NCI-H446 (cell line): ENCODE measurements at regions not wholly inside any gene's neighbourhood (a gene's known extent, or its start where the extent isn't known, plus 50 kb on each side); places are given as distances from the start of the nearest gene placed in this dataset.
"Not testable (repeated sequence)": the region's sequence is repeated elsewhere in the genome, so short reads cannot be mapped to it uniquely, and the experiment has no call there.

ENCODE experiments used
- DNase-seq, 2 experiments: peaks; one replicate each; lab custom pipeline; 2025; lab: John Stamatoyannopoulos, UW

GRCh38 chr10:44176311-44176710, 208.6 kb downstream of the CXCL12 start:
- no peak for DNase-seq

DNA sequence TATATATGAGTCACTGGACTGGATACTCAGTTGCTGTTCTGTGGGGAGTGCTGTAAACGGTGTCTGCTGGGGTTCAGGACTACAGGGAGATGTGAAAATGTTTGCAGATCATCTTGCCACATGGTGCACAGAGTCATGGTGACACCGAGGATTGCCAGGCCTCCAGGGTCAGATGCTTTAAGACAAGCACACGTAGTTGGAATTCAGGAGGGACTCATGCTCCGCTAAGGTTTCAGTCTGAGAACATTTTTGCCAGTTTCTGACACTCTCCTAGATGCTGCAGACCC, 211.3 kb downstream of the CXCL12 start:
- no peak for DNase-seq

- no peak for DNase-seq
These were observed 211.9 kb downstream of the CXCL12 start for GRCh38 chr10:44172883-44173607.

- DNase-seq = no peak
These were observed 213.1 kb downstream of the CXCL12 start for GRCh38 chr10:44171765-44172164.

DNA sequence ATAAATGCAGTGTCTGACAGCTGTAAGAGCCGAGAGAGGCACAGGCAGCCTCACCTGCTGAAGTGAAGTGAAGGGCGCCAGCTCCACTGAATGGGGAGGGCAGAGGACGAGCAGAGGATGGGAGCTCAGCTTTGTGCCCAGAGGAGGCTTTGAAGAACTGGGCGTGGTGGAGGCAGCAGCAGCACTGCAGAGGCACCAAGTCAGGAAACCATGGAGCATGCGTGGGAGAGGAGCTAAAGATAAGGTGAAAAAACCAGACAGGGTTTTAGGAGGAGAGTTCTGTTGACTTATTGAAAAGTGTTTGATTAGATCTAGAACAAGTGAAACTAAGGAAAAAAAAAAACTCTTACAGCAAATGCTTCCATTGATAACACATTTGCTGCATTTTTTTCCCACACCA, 216.4 kb downstream of the CXCL12 start:
- no peak for DNase-seq

DNA sequence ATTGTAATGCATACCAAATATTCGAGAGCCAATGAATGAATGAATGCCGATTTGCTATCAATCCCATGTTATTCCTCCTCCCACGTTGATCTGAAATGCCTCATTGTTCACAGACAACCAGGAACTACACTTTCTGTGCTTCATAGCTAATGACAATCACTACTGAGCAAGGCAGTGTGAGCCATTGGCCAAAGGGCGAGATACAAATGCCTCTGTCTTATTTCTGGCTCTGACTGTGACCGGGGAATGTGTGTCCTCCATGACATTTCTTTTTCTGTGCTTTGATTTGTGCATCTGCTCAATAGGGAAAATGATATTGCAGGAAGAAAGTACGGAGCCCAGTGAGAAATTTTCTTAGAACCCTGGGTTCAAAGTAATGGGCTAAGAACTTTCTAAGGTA, 217.1 kb downstream of the CXCL12 start:
- no peak for DNase-seq

- no peak for DNase-seq
These were observed 218.5 kb downstream of the CXCL12 start for GRCh38 chr10:44166441-44166840.

DNA sequence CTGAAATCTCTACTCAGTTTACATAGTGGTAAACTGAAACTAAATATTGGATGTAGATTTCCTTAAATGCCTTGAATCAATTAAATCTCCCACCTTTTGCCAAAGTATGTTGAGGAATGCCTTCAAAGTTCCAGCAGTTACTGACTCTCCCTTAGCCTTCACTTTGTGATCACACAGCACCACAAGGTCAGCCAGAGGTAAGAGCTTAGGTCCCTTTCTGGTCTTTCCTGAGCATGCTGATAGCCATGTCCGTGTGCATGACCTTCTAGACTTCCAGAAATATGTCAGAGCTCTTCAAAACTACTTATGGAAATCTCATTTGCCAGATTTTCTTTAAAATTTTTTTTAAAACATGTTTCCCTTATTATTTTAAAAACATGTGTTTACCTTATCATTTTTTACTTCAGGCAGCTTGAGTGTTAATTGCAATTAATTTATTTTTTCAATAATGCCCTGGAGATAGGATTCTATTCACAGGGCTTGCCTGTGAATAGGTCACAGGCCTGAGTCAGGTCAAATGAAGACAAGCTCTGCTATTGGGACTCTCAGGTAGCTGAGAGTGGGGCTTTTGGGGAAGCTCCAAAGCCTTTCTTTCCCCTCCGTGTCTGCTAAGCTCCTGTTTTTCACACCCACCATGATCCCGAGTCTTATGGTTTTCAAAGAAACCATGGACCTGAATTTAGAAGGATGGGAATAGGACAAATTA, 220.5 kb downstream of the CXCL12 start:
- DNase-seq = no peak

DNA sequence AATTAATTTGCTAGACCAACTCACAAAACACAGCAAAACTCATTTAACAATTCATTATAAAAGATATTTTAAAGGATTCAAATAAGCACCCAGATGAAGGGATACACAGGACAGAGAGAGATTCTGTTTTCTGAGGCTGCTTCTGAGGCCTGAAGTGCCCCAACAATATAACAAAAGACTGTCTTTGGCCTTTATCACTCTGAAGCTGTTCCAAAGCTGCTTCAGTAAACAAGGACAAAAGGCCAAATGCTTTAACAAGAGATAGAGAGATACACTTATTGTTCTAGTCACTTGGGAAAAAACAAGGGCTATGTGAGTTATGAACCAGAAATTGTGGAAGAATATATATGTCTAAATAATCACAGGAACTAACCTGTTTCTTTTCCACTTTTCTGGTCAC, 223.7 kb downstream of the CXCL12 start:
- DNase-seq = no peak

DNA sequence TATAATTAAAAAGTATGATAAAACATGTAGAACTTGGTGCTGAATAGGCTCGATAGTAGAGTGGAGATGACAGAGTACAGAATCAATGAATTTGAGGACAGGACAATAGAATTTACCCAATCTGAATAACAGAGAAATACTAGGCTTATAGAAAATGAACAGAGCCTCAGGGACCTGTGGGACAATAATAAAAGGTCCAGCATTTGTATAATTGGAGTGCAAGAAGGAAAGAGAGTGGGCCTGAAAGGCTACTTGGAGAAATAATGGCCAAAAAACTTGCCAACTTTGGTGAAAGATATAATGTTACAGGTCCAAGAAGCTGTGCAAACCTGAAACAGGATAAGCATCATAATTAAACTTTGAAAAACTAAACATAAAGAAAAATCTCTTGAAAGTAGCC, 227.3 kb downstream of the CXCL12 start:
- no peak for DNase-seq

DNA sequence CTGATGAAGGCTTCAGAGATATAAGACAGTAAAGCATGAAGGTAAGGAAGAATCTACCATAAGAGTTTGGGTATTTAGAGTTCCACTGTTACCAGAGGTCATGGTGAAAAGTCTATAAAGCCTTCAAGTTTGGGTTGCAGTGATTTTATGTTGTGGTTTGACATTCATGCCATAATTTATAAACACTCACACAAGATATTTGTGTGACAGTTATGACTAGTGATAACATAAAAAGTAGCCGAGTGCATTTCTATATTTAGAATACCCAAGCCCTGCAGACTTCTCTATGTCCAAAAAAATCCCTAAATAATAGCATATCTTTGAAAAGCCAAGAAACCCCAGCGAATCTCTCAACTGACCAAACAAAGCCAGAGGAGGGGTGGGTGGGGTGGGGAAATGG, 229.9 kb downstream of the CXCL12 start:
- no peak for DNase-seq

DNA sequence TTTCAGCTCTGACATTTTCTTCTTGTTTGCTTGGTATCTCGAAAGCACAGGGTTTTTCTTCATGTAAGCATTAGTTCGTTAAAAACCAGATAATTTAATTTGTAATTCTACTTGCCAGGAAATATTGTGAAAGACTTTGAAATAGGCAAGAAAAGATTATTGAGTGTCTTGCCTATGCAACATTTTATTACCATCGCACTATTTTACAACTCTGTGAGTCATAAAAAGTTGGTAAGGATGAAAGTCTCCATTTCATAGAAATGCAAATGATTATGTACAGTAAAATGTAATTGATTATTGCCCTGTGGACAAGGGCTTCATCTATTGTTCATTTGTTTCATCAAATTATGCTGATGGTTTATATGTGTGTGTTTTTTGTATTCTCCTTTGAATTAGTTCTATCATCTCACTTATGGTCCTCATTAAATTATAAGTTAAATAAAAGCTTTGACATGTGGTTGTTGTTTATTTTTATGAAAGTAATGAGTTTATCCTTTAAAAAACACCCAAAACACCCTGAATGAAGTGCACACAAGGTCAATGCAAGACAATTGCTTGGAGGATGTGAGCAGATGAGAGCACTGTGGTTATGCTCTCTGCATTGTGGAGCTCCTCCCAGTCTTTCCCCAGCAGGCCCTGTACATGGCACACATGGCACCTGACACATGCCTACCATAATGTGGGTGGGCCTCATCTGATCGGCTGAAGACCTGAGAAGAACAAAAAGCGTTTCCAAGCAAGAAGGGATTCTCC, 230.8 kb downstream of the CXCL12 start:
- DNase-seq = no peak

GRCh38 chr10:44143556-44143955, 241.3 kb downstream of the CXCL12 start:
- no peak for DNase-seq

- DNase-seq = no peak
These were observed 252.3 kb downstream of the CXCL12 start for GRCh38 chr10:44132361-44133289.

DNA sequence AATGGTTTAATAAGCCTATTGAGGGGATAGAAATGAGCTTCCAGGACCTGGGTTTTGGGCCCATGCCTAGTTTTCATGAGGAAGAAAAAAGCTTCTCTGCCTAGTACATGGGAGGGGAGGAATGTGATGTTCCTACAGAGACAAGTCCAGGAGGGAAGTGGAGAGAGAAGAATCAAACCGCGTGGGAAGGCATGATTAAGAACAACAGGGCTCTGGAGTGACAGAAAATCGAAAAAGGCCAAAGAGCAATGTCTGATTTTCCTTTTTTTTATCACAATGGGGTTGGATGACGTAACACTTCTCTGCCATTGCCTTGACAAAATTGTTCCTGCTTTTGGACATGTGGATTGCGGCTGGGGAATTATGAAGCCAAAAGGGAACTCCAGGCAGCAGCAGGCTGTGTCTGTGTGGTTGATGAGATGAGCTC, 258.6 kb downstream of the CXCL12 start:
- DNase-seq = no peak

DNA sequence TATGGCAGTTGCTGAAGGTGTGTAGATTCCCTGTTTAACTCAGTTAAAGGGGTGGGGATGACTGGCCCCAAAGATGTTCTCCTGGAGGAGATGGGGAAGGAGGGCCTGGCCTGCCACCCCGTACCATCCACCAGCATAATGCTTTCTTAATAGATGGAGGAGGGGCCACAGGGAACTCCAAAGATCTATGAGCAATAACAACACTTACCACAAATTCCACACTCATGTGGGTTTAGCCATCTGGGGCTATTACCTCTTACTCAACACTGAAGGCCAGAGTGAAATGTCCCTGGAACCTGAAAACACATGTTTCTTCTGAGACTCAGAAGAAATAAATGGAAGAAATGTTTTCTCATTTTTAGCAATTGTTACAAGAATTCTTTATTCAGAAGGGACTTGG, 259.0 kb downstream of the CXCL12 start:
- no peak for DNase-seq

GRCh38 chr10:44118500-44118899, 266.4 kb downstream of the CXCL12 start:
- no peak for DNase-seq

DNA sequence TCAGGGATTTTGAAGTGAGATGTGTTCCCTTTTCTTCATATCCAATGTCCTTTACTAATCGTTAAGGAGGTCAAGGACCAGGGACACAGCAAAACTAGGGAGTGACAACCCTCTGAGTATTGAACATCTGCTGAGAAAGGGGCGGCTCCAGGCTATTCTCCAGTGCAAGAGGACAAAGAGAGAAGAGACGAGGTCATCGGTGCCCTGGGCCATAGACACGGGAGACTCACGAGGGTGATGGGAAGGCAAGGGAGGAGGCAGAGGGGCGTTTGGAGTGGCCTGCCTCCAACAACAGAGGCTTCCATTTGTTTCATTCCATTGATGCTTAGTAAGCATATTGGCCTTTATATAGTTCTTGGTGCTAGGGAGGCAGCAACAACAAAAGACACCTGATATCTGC, 268.4 kb downstream of the CXCL12 start:
- DNase-seq = no peak

GRCh38 chr10:44115516-44115915, 269.4 kb downstream of the CXCL12 start:
- DNase-seq = no peak

- DNase-seq = no peak
These were observed 270.5 kb downstream of the CXCL12 start for GRCh38 chr10:44114441-44114840.

GRCh38 chr10:44112280-44112679, 272.6 kb downstream of the CXCL12 start:
- not testable (repeated sequence) for DNase-seq

GRCh38 chr10:44105696-44106095, 279.2 kb downstream of the CXCL12 start:
- no peak for DNase-seq
